ENCODE measurements at regions not wholly inside any gene's neighbourhood (a gene's known extent, or its start where the extent isn't known, plus 50 kb on each side); places are given as distances from the start of the nearest gene placed in this dataset.

- no peaks in the 10 kb centered on the region for H3K27me3 ChIP-seq (ENCODE audit: control insufficient read depth, insufficient read depth, low read length)
- no peak for DNase-seq
- H3K4me3 ChIP-seq (ENCODE audit: low read length), result no peak overlapping the region
- H3K4me1 ChIP-seq (ENCODE audit: control insufficient read depth, insufficient read depth, low read length), result no peaks in the 10 kb centered on the region
- H3K36me3 ChIP-seq (ENCODE audit: control insufficient read depth, insufficient read depth, low read length), result no peaks in the 10 kb centered on the region
- no CpG with 5 or more reads among the region's 1 CpG for WGBS (ENCODE audit: insufficient coverage)
- H3K9me3 ChIP-seq (replicated peaks; ENCODE audit: control insufficient read depth, low read depth, low read length), result no peaks in the 10 kb centered on the region
- no peak overlapping the region for H3K27ac ChIP-seq (ENCODE audit: low read length)
Measured at GRCh38 chr15:35596285-35596684, 50.3 kb upstream of the DPH6 start.

DNA sequence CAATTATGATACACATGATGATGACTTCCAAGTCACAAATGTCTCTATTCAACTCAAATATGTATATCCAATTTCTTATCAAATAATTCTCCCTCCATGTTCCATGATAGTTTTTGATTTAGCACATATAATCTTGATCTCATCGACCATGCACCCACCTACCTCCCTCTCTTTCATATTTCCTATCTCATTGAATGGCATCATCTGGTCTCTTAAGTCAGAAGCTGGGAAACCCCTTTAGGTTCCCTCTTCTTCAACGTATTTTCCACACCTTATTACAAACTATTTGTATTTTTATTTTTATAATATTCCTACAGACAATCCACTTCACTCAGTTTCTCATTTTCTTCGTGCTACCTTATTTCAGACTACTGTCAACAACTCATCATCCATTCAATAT is 56.9 kb upstream of the DPH6 start:
- Histone ChIP-seq H3K36me3 (ENCODE audit: control insufficient read depth, insufficient read depth, low read length) (no peaks in the 10 kb centered on the region), H3K4me1 (ENCODE audit: control insufficient read depth, insufficient read depth, low read length) (no peaks in the 10 kb centered on the region), H3K27ac (ENCODE audit: low read length) (no peak overlapping the region), H3K4me3 (ENCODE audit: low read length) (no peak overlapping the region), H3K27me3 (ENCODE audit: control insufficient read depth, insufficient read depth, low read length) (no peaks in the 10 kb centered on the region), H3K9me3 (replicated peaks; ENCODE audit: control insufficient read depth, low read depth, low read length) (no peaks in the 10 kb centered on the region)
- no peak for DNase-seq
- WGBS (ENCODE audit: insufficient coverage), result 89% methylated on average over 1 of the region's 3 CpGs

- Histone ChIP-seq H3K4me1 (ENCODE audit: control insufficient read depth, insufficient read depth, low read length) (no peaks in the 10 kb centered on the region), H3K27me3 (ENCODE audit: control insufficient read depth, insufficient read depth, low read length) (no peaks in the 10 kb centered on the region), H3K4me3 (ENCODE audit: low read length) (no peak overlapping the region), H3K9me3 (replicated peaks; ENCODE audit: control insufficient read depth, low read depth, low read length) (no peaks in the 10 kb centered on the region), H3K27ac (ENCODE audit: low read length) (no peak overlapping the region), H3K36me3 (ENCODE audit: control insufficient read depth, insufficient read depth, low read length) (no peaks in the 10 kb centered on the region)
- DNase-seq, result peak; percentile 82
- no CpG with 5 or more reads among the region's 2 CpGs for WGBS (ENCODE audit: insufficient coverage)
Measured at GRCh38 chr15:35603301-35603700, 57.3 kb upstream of the DPH6 start.

DNA sequence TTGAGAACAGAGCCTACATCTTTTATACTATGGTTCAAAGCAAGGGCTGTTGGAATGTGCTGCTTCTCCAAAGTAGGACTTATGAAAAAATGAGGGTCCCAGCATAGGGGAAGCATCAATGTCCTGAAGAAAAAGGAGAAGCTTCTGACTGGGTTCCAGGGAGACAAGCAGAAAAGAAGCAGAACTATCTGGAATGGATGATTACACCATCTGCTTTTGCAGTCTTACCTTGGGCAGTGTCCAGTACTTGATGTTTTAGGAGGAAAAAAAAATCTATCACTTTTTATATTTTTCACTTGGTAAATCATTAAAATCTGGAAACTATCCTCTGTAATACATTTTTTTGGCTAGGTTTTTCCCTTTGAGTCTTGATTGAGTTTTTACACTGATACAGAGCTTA is 57.9 kb upstream of the DPH6 start:
- H3K36me3 ChIP-seq (ENCODE audit: control insufficient read depth, insufficient read depth, low read length), result no peaks in the 10 kb centered on the region
- H3K27me3 ChIP-seq (ENCODE audit: control insufficient read depth, insufficient read depth, low read length), result no peaks in the 10 kb centered on the region
- H3K4me3 ChIP-seq (ENCODE audit: low read length), result no peak overlapping the region
- no peaks in the 10 kb centered on the region for H3K9me3 ChIP-seq (replicated peaks; ENCODE audit: control insufficient read depth, low read depth, low read length)
- no peaks in the 10 kb centered on the region for H3K4me1 ChIP-seq (ENCODE audit: control insufficient read depth, insufficient read depth, low read length)
- peak; percentile 78 for DNase-seq
- peak overlapping the region; percentile 20 for H3K27ac ChIP-seq (ENCODE audit: low read length)

GRCh38 chr15:35605764-35606449 is 59.9 kb upstream of the DPH6 start:
- no CpG with 5 or more reads among the region's 2 CpGs for WGBS (ENCODE audit: insufficient coverage)
- Histone ChIP-seq H3K27ac (ENCODE audit: low read length) (no peak overlapping the region), H3K27me3 (ENCODE audit: control insufficient read depth, insufficient read depth, low read length) (no peaks in the 10 kb centered on the region), H3K4me1 (ENCODE audit: control insufficient read depth, insufficient read depth, low read length) (no peaks in the 10 kb centered on the region), H3K4me3 (ENCODE audit: low read length) (no peak overlapping the region), H3K36me3 (ENCODE audit: control insufficient read depth, insufficient read depth, low read length) (no peaks in the 10 kb centered on the region), H3K9me3 (replicated peaks; ENCODE audit: control insufficient read depth, low read depth, low read length) (no peaks in the 10 kb centered on the region)
- DNase-seq, result peak; percentile 61

GRCh38 chr15:35606450-35606779 is 60.5 kb upstream of the DPH6 start:
- Histone ChIP-seq H3K4me3 (ENCODE audit: low read length) (no peak overlapping the region), H3K27me3 (ENCODE audit: control insufficient read depth, insufficient read depth, low read length) (no peaks in the 10 kb centered on the region), H3K27ac (ENCODE audit: low read length) (no peak overlapping the region), H3K4me1 (ENCODE audit: control insufficient read depth, insufficient read depth, low read length) (no peaks in the 10 kb centered on the region), H3K36me3 (ENCODE audit: control insufficient read depth, insufficient read depth, low read length) (no peaks in the 10 kb centered on the region), H3K9me3 (replicated peaks; ENCODE audit: control insufficient read depth, low read depth, low read length) (no peaks in the 10 kb centered on the region)
- no CpG with 5 or more reads among the region's 3 CpGs for WGBS (ENCODE audit: insufficient coverage)
- peak; percentile 32 for DNase-seq

- Histone ChIP-seq H3K27ac (ENCODE audit: low read length) (no peak overlapping the region), H3K4me1 (ENCODE audit: control insufficient read depth, insufficient read depth, low read length) (no peaks in the 10 kb centered on the region), H3K27me3 (ENCODE audit: control insufficient read depth, insufficient read depth, low read length) (no peaks in the 10 kb centered on the region), H3K36me3 (ENCODE audit: control insufficient read depth, insufficient read depth, low read length) (no peaks in the 10 kb centered on the region), H3K9me3 (replicated peaks; ENCODE audit: control insufficient read depth, low read depth, low read length) (no peaks in the 10 kb centered on the region), H3K4me3 (ENCODE audit: low read length) (no peak overlapping the region)
- WGBS (ENCODE audit: insufficient coverage), result no CpG with 5 or more reads among the region's 1 CpG
- no peak for DNase-seq
Measured at GRCh38 chr15:35616498-35617271, 70.7 kb upstream of the DPH6 start.

DNA sequence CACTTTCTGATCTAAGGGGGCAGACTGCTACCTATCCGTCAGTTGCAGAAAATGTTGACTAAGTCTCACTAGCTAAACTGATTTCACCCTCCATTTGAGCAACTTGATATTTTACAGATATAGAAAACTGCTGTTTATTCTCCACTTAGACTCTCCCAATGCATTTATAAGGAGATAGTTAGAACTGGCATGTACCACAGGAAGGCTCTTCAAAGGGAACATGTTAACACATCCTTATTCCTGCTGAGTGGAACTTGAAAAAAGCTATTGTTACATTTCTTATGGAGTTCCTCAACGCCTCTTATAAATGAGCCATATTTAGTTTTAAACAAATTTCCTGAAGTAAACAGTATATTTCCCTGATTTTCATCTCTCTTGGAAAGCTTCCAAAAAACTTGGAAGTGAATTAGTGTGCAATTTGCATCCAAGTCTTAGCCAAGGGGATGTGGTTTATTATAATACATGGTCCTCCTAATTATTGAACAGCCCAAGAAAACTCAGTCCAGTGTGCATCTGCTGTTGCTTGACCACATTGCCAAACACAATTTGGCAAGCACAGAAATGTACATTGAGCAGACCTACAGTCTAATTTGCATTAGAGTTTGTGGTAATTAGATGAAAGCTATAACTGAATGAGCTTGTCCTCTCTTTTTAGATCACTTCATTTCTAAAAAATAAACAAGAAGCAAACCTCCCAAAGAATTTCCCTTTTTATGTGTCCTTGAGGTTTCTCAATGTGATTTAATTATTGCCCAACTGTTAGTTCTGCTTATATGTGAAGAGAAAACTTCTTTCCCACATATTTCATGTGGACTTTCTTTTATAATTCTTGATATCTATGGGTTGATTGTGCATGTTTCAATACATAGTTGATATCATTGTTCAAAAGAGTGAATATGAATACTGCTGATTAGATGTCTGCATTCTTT is 72.6 kb upstream of the DPH6 start:
- DNase-seq, result peak; percentile 16
- H3K27ac ChIP-seq (ENCODE audit: low read length), result no peak overlapping the region
- no CpG with 5 or more reads among the region's 2 CpGs for WGBS (ENCODE audit: insufficient coverage)
- no peaks in the 10 kb centered on the region for H3K36me3 ChIP-seq (ENCODE audit: control insufficient read depth, insufficient read depth, low read length)
- H3K4me3 ChIP-seq (ENCODE audit: low read length), result no peak overlapping the region
- H3K9me3 ChIP-seq (replicated peaks; ENCODE audit: control insufficient read depth, low read depth, low read length), result no peaks in the 10 kb centered on the region
- no peaks in the 10 kb centered on the region for H3K27me3 ChIP-seq (ENCODE audit: control insufficient read depth, insufficient read depth, low read length)
- no peaks in the 10 kb centered on the region for H3K4me1 ChIP-seq (ENCODE audit: control insufficient read depth, insufficient read depth, low read length)

DNA sequence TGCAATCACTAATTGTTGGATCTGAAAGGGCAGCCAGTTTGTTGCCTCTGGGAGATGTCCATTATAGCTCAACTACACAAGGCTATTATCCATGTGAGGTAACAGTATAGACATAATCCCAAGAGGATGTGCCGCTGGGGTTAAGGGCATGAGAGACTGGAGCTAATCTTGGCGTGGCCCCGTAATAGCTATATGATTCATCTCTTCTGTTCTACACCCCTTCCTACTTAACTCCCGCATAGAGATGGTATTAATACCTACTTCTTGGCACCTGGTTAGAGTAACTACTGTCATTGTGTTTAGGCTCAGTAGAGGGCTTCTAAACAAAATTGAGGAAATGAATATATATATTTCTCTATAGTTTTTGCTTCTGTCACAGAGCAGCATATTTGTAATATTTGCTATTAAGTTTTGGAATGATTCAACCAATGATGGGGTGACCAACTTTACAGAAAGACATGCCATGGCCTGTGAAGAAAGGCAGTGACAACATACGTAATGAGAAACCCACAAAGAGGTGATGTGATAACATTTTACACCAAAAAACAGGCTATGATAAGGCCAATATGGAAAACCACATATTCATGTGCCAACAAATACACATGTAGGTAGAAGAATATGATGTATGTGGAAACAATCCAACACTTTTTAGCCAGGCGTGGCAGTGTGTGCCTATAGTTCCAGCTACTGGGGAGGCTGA is 76.8 kb upstream of the DPH6 start:
- Histone ChIP-seq H3K4me1 (ENCODE audit: control insufficient read depth, insufficient read depth, low read length) (no peaks in the 10 kb centered on the region), H3K9me3 (replicated peaks; ENCODE audit: control insufficient read depth, low read depth, low read length) (no peaks in the 10 kb centered on the region), H3K27ac (ENCODE audit: low read length) (no peak overlapping the region), H3K27me3 (ENCODE audit: control insufficient read depth, insufficient read depth, low read length) (no peaks in the 10 kb centered on the region), H3K36me3 (ENCODE audit: control insufficient read depth, insufficient read depth, low read length) (no peaks in the 10 kb centered on the region), H3K4me3 (ENCODE audit: low read length) (no peak overlapping the region)
- DNase-seq, result no peak
- WGBS (ENCODE audit: insufficient coverage), result 92% methylated on average over 2 of the region's 6 CpGs

DNA sequence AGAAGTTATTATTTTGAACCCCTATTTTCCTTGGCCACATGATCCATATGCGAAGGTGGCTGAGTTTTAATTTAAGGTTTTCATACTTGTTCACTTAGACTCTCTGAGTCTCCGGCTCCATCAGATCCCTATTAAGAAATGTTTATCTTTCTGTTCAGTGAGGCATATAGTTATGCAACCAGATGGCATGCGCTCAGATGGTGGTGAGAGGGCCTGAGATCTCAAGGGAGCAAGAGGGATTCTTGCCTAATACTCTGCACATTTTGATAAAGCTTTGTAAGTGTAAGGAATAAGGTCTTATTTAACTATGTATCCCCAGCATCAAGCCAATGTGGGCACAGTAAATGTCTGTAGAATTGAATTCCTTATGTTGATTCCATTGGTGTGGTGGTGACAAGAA is 78.9 kb upstream of the DPH6 start:
- Histone ChIP-seq H3K27me3 (ENCODE audit: control insufficient read depth, insufficient read depth, low read length) (no peaks in the 10 kb centered on the region), H3K9me3 (replicated peaks; ENCODE audit: control insufficient read depth, low read depth, low read length) (no peaks in the 10 kb centered on the region), H3K4me1 (ENCODE audit: control insufficient read depth, insufficient read depth, low read length) (no peaks in the 10 kb centered on the region), H3K4me3 (ENCODE audit: low read length) (no peak overlapping the region), H3K36me3 (ENCODE audit: control insufficient read depth, insufficient read depth, low read length) (no peaks in the 10 kb centered on the region), H3K27ac (ENCODE audit: low read length) (no peak overlapping the region)
- WGBS (ENCODE audit: insufficient coverage), result no CpG with 5 or more reads among the region's 3 CpGs
- no peak for DNase-seq

Measured in muscle of leg (tissue), 3 donors.